ENCODE measurements at regions not wholly inside any gene's neighbourhood (a gene's known extent, or its start where the extent isn't known, plus 50 kb on each side); places are given as distances from the start of the nearest gene placed in this dataset.
"Not testable (repeated sequence)": the region's sequence is repeated elsewhere in the genome, so short reads cannot be mapped to it uniquely, and the experiment has no call there.

DNA sequence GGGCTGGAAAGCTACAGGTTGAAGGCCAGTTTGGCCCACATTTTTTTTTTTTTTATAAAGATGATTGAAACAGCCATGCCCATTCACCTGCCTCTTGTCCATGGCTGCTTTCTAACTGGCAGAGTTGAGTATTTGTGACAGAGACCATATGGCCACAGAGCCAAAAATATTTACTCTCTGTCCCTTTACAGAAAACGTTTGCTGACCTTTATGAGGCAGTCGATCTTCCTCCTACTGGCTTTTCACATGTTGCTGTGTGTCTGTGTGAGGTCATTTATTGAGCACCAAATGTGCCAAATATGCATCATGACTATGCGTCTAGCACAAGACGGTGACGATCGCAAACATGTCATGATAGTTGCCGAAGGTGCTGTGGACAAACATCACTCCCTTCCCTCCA lies 200.6 kb upstream of the FRG1 start:
- not testable (repeated sequence) for DNase-seq

DNA sequence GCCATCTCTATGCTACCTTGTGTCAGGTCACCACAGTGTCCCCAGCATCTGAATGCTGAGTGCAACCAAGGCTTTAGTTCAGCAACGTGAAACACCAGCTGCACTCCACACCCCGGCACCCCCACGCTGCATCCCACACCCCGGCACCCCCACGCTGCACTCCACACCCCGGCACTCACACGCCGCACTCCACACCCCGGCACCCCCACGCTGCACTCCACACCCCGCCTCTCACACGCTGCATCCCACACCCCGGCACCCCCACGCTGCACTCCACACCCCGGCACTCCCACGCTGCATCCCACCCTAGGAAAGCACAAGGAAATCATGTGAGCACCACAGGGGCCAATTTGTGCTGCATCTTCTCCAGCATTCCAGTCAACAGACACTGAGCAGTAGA lies 199.8 kb upstream of the FRG1 start:
- DNase-seq = no peak

GRCh38 chr4:189753092-189753491 lies 187.6 kb upstream of the FRG1 start:
- DNase-seq = not testable (repeated sequence)

GRCh38 chr4:189763583-189763982 lies 177.1 kb upstream of the FRG1 start:
- no peak for DNase-seq

DNA sequence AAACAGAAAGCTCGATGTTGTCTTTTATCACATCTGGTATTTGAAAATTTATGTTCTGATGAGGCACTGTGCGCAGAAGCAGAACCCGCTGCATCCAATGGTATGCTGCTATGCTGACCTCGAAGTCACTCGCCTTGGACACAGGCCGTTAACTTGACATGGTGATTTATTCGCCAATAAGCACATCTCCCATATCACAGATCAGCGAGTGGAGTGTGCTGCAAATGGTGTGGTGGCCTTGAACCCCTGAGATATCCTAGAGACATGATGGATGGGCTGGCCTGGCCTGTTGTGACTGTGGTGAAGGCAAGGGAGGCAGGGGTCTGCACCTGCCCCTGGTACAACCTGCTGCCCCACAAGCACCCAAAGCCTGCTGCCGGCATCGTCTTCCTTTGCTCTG lies 175.4 kb upstream of the FRG1 start:
- DNase-seq = no peak

DNA sequence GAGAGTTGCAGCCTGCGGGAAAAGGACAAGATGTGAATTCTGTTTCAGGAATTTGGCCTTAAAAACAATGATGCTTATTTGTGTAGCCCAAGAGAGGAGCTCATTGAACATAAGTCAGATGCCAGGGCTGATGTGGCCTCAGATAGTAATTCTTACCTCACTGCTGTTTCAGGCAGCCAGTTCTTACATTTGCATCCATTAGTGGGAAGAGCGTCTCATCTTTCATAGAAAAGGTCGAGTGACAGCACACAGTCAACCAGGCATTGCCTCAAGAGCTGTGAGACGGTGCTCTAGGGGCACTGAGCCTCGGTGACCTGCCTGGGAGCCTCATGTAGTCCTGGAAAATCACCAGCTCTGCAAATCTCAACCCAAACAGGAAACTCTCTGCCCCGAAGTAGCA lies 174.9 kb upstream of the FRG1 start:
- no peak for DNase-seq

GRCh38 chr4:189767941-189768340 lies 172.7 kb upstream of the FRG1 start:
- no peak for DNase-seq

DNA sequence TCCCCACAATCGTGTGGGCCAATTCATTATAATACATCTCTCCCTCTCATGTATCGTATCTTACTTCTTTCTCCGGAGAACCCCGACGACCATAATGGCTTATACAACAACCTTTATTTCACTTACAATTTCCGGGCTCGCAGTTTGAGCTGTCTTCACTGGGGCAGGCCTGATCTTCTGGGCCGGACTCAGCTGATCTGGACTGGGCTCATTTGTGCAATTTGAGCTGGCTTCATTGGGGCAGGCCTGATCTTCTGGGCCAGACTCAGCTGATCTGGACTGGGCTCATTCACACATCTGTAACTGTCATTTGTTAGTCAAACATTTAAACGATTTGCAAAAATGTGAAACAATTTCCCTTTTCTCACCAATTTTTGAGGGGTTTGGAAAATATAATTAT lies 171.5 kb upstream of the FRG1 start:
- DNase-seq = no peak

DNA sequence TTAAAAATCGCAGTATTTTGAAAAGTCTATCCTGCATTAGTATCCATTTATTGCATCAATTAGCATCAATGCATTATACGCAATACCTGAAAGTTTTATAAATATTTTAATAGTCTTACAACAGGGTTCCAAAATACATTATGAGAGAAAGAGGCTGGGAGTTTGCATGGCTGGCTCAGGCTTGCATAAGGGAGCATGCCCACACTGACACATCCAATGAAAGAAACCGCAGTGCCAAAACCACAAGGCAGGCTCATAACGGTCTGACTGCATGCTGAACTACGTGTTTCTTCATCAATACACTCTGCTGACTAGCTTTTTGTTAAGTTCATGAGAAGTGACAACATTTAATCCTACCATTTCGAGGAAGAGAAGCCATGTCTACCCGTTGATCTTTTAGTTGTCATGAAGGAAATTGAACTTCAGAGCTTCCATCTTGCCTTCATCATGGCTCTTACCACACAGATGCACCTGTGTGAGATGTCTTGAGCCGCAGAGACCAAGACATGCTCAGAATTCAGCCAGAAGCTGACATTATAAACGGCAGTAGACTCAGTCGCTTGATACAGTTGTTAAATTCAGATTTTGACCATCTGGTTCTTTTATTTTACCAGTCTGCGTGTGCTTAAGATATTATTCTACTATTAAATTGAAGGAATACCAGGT lies 168.8 kb upstream of the FRG1 start:
- no peak for DNase-seq

- no peak for DNase-seq
These were observed 166.8 kb upstream of the FRG1 start for GRCh38 chr4:189773909-189774308.

- DNase-seq = no peak
These were observed 161.2 kb upstream of the FRG1 start for GRCh38 chr4:189779281-189779980.

DNA sequence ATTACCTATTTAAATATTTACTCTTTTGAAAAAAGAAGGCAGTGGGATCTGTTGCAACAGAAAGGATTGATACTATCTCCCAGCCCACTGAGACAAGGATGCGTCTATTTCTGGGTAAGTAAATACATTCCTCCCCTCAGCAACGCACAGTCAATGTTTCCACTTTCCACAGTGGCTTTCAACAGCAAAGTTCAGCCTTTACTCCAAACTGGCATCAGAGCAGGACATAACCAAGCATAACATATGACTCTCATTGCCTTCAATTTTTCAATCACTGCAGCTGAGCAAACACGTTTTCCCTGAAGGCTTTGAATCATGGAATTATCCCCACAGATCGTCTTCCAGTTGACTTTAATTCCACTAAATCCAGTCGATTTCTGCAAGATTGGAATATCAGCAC lies 160.3 kb upstream of the FRG1 start:
- no peak for DNase-seq

GRCh38 chr4:189784651-189785050 lies 156.0 kb upstream of the FRG1 start:
- no peak for DNase-seq

- DNase-seq = no peak
These were observed 155.4 kb upstream of the FRG1 start for GRCh38 chr4:189785257-189785656.

GRCh38 chr4:189786447-189786846 lies 154.2 kb upstream of the FRG1 start:
- DNase-seq = no peak

DNA sequence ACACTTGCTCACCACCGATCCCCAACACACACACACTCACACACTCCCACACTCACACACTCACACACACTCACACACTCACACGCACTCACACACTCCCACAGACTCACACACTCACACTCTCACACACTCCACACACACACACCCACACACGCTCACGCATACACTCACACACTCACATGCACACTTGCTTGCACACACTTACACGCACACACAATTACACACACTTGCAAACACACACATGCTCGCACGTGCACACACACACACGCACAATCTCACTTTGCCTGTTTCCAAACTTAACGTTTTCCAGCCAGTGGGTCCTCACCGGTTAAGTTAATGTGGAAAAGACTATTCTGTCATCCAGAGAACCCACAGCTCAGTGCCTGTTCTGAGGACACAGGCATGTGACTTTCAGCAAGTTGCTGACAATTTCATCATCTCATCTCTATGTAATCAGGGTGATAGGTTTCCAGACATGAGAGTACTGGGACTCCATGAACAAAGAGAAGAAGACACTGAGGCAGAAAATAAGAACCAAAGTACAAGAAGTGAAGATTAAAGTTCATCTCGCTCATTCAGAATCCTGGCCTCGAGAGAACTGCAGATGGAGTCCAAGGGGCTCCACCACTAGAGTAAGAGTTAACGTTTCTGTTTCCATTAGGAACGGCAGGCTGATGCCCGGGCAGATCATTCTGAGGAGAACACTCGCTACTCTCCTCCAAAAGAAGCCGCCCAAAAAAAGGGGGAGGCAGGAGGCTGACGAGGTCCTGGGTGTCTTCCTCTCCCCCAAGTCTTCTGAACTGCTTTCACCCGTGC lies 153.2 kb upstream of the FRG1 start:
- DNase-seq = no peak

DNA sequence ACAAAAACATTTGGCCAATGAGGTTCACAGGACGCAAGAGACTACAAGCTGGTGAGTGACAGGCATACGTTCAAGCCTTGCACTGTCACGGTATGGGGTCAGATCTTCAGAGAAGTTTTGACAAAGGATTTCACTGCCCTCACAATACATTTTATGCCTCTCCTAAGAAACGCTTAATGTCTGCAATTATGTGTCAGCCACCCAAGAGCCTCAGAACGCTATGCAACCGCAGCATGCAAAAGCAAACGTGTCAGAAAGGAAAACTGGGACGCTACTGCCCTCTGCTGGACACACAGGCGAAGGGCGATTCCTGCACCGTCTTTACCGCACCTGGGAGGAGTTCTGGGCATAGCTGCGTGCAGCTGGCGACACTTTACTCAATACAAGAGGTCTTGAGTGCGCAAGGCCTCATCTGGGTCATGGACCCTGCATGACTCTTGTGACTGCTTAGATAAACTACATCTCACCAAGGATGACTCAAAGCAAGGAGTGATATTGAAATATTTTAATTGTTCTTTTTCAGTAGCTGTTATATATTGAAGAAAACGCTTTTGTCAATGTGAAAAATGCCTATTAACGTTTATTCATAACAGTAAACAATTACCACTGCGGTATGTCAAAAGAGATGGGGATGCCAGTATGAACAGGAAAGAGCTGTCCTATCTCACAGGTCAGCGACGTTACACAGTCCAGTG lies 147.6 kb upstream of the FRG1 start:
- peak; percentile 79 for DNase-seq

DNA sequence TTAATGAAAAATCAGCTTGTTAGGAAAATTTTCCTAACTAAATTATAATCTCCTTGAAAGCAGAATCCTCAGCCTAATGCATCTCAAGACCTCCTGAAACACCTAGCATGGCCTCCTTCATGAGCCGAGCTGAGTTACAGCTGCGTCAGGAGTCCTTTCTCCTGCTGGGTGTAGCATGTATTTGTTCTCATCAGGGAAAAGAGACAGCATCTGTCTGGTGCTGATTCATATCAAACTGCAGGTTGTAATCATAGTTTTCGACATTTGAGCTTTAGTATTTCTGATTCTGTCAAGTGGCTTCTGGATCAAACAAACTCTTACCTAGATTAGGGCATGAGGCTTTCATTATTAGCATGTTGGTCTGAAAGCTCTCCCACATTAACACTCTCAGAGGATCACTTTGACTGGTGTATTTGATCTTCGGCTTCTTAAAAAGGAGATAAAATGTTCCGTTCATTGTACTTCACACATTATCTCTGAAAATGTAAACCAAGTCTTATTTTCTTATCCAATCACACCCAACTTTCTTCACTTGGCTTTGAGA lies 140.1 kb upstream of the FRG1 start:
- no peak for DNase-seq

- DNase-seq = no peak
These were observed 137.8 kb upstream of the FRG1 start for GRCh38 chr4:189802884-189803283.

DNA sequence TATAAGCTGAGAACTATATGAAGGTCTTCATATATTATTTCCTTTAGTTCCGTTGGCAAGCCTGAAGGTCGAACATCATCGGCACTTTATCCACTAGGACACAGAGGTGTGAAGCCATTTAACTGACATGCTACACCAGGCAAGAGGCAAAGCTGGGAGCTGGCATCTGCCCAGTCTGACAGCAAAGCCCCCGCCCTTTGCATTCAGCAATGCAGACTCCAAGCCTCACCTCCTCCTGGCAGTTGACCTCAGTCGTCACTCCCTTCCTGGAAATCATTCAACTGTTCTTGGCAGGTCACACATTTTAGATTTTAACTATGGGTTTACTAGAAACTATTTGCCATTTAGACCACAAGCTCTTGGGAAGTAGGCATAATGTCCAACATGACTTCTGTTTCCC lies 135.8 kb upstream of the FRG1 start:
- DNase-seq = no peak

DNA sequence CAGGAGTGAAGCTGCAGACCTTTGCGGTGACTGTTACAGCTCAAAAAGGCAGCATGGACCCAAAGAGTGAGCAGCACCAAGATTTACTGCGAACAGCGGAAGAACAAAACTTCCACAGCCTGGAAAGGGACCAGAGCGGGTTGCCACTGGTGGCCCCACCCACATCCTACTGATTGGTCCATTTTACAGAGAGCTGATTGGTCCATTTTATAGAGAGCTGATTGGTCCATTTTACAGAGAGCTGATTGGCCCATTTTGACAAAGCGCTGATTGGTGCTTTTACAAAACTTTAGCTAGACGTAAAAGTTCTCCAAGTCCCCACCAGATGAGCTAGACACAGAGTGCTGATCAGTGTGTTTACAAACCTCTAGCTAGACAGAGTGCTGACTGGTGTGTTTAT lies 134.2 kb upstream of the FRG1 start:
- DNase-seq = no peak

- no peak for DNase-seq
These were observed 133.6 kb upstream of the FRG1 start for GRCh38 chr4:189807031-189807430.

- no peak for DNase-seq
These were observed 131.4 kb upstream of the FRG1 start for GRCh38 chr4:189809241-189809735.
